ENCODE measurements at regions not wholly inside any gene's neighbourhood (a gene's known extent, or its start where the extent isn't known, plus 50 kb on each side); places are given as distances from the start of the nearest gene placed in this dataset.

GRCh38 chr3:117919621-117920020 lies 1115.0 kb downstream of the IGSF11 start:
- Histone ChIP-seq H3K4me1 (ENCODE audit: insufficient read depth) (peaks cover 19% of the 10 kb centered on the region), H2AFZ (no peak overlapping the region), H4K20me1 (replicated peaks; ENCODE audit: insufficient read depth) (no peaks in the 10 kb centered on the region), H3K9me2 (ENCODE audit: insufficient read depth) (no peaks in the 10 kb centered on the region), H3K4me2 (no peak overlapping the region), H3K79me2 (replicated peaks; ENCODE audit: insufficient read depth) (no peaks in the 10 kb centered on the region), H3F3A (replicated peaks; ENCODE audit: low read depth) (no peaks in the 10 kb centered on the region), H3K36me3 (ENCODE audit: insufficient read depth) (no peaks in the 10 kb centered on the region), H3K27me3 (ENCODE audit: insufficient read depth) (no peaks in the 10 kb centered on the region), H3K4me3 (no peak overlapping the region), H3K27ac (ENCODE audit: low read depth) (no peak overlapping the region)
- no peaks in the 10 kb centered on the region for H3K36me3 Mint-ChIP-seq (ENCODE audit: low read depth)
- H3K4me3 Mint-ChIP-seq, result no peak overlapping the region
- TF ChIP-seq CREB1 (CRISPR knock-in tag; IDR thresholded peaks at IDR 0.05; ENCODE audit: low read depth) (no peak), POLR2AphosphoS5 (IDR thresholded peaks at IDR 0.05; ENCODE audit: low read depth) (no peak), NANOG (IDR thresholded peaks at IDR 0.05; ENCODE audit: borderline replicate concordance) (no peak), ETS1 (IDR thresholded peaks at IDR 0.05) (no peak), EZH2 (IDR thresholded peaks at IDR 0.05; ENCODE audit: low read depth, unreplicated experiment) (no peak), ZNF331 (CRISPR knock-in tag; IDR thresholded peaks at IDR 0.05; ENCODE audit: low read depth) (no peak), ZNF114 (CRISPR knock-in tag; IDR thresholded peaks at IDR 0.05) (no peak)
- no peak overlapping the region for H3K27ac Mint-ChIP-seq
- no peaks in the 10 kb centered on the region for H3K9me3 Mint-ChIP-seq
- peaks cover 29% of the 10 kb centered on the region for H3K4me1 Mint-ChIP-seq
- DNase-seq (ENCODE audit: low spot score), result no peak
- peaks cover 2% of the 10 kb centered on the region for H3K27me3 Mint-ChIP-seq (ENCODE audit: insufficient read depth, low read depth, poor library complexity)
- ATAC-seq, result no peak

GRCh38 chr3:117920253-117920898 lies 1114.3 kb downstream of the IGSF11 start:
- H3K4me3 ChIP-seq, result no peak overlapping the region
- Mint-ChIP-seq H3K4me3 (no peak overlapping the region), H3K36me3 (ENCODE audit: low read depth) (no peaks in the 10 kb centered on the region), H3K27ac (no peak overlapping the region), H3K9me3 (no peaks in the 10 kb centered on the region), H3K27me3 (ENCODE audit: insufficient read depth, low read depth, poor library complexity) (peaks cover 2% of the 10 kb centered on the region), H3K4me1 (peaks cover 29% of the 10 kb centered on the region)
- H3K27me3 ChIP-seq (ENCODE audit: insufficient read depth), result no peaks in the 10 kb centered on the region
- no peaks in the 10 kb centered on the region for H3K36me3 ChIP-seq (ENCODE audit: insufficient read depth)
- TF ChIP-seq POLR2AphosphoS5 (IDR thresholded peaks at IDR 0.05; ENCODE audit: low read depth), result no peak
- no peak for TF ChIP-seq REST (IDR thresholded peaks at IDR 0.05; ENCODE audit: unreplicated experiment)
- no peak for TF ChIP-seq ZNF462 (CRISPR knock-in tag; IDR thresholded peaks at IDR 0.05)
- TF ChIP-seq JUNB (IDR thresholded peaks at IDR 0.05; ENCODE audit: unreplicated experiment), result no peak
- no peak for TF ChIP-seq ETS1 (IDR thresholded peaks at IDR 0.05)
- no peaks in the 10 kb centered on the region for H3F3A ChIP-seq (replicated peaks; ENCODE audit: low read depth)
- peak; percentile 53 for ATAC-seq
- no peaks in the 10 kb centered on the region for H3K79me2 ChIP-seq (replicated peaks; ENCODE audit: insufficient read depth)
- no peaks in the 10 kb centered on the region for H4K20me1 ChIP-seq (replicated peaks; ENCODE audit: insufficient read depth)
- no peaks in the 10 kb centered on the region for H3K9me2 ChIP-seq (ENCODE audit: insufficient read depth)
- no peak overlapping the region for H3K4me2 ChIP-seq
- peak; percentile 8 for DNase-seq (ENCODE audit: low spot score)
- no peak overlapping the region for H2AFZ ChIP-seq
- no peak overlapping the region for H3K27ac ChIP-seq (ENCODE audit: low read depth)
- peaks cover 19% of the 10 kb centered on the region for H3K4me1 ChIP-seq (ENCODE audit: insufficient read depth)

All from GM23338 (cell line).